Right forelimb (tissue), 1 donor: ENCODE measurements at regions not wholly inside any gene's neighbourhood (a gene's known extent, or its start where the extent isn't known, plus 50 kb on each side); places are given as distances from the start of the nearest gene placed in this dataset.
"Not testable (repeated sequence)": the region's sequence is repeated elsewhere in the genome, so short reads cannot be mapped to it uniquely, and the experiment has no call there.

Source experiments
- DNase-seq: peaks from one replicate; pipeline ENCODE4 v3.0.0-alpha.2; 2018

DNA sequence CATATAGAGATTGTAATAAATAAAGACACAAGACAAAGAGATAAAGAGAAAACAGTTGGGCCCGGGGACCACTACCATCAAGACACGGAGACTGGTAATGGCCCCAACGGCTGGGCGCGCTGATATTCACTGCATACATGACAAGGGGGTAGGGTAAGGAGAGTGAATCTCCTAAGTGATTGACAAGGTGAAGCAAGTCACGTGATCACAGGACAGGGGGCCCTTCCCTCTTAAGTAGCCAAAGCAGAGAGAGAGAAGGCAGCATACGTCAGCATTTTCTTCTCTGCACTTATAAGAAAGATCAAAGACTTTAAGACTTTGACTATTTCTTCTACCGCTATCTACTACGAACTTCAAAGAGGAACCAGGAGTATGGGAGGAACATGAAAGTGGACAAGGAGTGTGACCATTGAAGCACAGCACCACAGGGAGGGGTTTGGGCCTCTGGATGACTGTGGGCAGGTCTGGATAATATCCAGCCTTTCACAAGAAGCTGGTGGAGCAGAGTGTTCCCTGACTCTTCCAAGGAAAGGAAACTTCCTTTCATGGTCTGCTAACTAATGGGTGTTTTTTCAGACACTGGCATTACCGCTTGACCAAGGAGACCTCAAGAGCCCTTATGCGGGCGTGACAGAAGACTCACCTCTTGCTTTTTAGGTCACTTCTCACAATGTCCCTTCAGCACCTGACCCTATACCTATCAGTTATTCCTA is 75.6 kb downstream of the MRPL39 start:
- not testable (repeated sequence) for DNase-seq

DNA sequence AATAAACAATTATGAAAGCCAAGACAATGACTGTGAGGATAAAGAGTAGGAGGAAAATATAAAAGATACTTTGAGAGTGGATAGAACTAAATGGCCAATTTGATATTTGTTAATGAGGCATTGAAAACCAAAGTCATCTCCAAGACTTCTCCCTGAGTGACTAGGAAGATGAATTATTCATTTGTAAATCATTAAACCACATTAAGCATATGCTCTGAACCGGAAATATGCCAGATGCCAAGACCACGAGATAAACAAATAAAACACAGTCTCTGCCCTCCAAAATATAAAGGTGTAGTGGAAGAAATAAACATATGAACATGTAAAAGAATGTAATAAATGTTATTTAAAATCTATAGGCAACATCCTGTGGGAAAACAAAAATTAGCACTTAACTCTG is 78.8 kb downstream of the MRPL39 start:
- no peak for DNase-seq

DNA sequence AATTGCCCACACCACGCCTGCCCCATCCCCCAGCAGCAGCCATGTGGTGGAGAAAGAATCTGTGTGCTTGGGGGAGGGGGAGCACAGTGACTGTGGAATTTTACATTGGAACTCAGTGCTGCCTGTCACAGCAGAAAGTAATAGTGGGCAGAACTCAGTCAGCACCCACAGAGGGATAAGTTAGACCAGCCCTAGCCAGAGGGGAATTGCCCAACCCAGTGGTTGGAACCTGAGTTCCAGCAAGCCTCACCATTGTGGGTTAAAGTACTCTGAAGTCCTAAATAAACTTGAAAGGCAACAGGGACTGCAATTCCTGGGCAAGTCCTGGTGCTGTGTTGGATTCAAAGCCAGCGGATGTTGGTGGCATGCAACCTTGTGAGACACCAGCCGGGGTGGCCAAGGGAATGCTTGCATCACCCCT is 88.8 kb downstream of the MRPL39 start:
- no peak for DNase-seq

DNA sequence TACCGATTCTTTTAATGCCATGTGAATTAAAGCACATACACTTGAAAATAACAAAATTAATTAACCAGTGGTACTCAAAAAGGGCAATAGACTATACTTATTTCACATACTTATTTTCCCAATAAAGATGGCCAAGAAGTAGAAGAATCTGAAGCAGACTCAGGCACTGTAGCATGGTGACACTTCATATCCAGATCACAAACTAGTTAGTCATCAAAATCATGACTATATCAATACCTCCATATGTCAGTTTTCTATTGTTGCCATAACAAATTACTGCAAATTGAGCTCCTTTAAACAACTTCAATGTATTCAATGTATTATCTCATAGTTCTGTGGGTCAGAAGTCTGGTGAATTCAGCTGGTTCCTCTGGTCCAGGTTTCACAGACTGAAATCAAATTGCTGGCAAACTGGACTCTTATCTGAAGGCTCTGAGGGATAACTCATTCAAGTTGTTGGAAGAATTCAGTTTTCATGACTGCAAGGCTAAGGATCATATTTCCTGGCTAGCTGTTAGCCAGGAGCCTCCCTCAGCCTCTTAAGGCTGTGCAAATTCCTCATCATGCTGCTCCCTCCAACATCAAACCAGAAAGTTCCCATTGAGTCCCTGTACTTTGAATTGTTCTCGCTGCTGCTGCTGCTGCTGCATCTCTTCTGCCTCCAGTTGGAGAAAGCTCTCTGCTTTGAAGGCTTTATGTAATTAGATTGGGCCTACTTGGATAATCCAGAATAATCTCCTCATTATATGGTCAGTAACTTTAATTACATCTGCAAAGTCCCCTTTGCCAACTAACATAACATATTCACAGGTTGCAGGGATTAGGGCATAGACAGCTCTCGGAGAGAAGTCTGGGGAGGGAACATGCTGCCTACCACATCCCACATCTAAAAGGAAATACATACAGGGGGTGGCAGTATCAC is 91.5 kb downstream of the MRPL39 start:
- DNase-seq: no peak

DNA sequence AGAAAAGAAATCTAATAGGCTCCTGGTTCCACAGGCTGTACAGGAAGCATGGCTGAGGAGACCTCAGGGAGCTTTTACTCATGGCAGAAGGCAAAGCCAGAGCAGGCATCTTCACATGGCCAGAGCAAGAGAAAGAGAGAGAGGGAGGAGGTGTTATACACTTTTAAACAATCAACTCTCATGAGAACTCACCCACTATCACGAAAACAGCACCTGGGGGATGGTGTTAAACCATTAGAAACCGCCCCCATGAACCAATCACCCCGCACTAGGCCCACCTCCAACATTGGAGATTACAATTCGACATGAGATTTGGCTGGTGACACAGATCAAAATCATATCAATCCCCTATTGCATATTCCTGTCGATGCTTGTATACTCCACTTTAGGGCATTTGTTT is 93.5 kb downstream of the MRPL39 start:
- no peak for DNase-seq

DNA sequence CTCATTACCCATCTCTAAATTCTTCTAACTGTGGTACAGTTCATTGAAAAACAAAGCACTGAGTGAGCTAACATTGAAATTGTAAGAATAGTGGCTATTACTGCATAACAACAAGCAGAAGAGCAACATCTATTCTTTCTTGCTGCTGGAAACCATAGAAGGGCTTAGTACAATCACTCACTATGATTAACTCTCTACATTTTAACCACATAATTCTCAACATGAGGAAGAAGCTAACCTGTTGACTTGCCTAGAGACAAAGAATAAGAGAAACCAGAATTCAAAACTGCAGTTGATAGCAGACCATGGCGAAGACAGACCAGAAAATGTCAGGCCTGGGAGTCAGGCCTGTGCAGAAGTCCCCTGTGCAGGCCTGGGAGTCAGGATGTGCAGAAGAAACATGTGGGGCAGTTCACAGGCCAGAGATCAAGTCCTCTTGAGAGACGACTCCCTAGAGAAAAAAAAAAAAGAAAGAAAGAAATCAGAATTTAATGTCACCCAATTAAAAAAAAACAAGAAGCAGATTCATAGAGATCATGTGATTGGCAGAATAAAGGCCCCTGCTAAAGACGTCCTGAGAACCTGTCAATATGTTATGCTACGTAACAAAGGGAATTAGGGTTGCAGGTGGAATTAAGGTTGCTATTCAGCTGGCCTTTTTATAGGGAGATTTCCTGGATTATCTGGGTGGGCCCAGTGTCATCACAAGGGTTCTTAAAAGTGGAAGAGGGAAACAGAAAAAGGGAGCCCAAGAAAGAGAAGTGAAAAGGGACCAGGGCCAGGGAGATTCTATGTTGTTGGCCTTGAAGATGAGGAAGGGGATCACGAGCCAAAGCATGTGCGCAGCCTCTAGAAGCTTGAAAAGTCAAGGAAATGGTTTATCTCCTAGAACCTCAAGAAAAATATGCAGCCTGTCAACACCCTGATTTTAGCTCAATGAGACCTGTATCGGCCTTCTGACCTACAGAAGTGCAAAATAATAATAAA is 94.9 kb downstream of the MRPL39 start:
- DNase-seq: no peak

DNA sequence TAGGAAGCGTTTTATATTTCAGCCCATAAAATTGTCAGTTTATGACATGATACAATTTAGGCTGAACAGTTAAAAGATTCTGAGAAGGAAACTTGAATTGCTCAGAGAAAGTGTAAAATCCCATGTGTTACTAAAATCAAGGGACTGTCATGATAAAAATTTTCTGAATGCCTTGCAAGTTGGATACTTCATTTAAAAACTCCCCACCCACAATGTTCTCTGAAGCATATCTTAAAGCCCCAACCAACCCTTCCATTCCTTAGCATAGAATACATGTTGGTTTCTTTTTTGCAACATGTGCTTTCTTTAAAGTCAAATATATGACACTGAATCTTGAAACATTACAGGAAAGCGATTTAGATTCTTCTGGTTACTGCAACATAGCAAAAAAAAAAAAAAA is 97.4 kb downstream of the MRPL39 start:
- DNase-seq: no peak

DNA sequence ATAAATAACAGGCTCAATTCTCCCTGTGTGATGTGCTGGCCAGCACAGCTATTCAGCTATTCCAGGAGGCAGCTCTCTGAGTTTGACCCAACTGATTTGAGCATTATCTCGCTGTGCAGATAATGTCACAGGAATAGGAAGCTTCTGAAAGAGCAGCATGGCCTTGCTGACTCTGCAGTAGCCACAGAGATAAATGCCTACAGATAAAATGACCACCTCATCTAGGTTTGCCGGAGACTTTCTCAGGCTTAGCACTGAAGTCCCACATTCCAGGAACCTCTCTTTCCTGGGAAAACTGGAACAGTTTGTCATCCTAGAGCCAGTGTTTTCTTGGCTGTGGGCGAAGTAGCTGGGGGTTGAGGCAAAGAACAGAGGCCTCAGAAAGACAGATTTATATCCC is 98.9 kb downstream of the MRPL39 start:
- no peak for DNase-seq

DNA sequence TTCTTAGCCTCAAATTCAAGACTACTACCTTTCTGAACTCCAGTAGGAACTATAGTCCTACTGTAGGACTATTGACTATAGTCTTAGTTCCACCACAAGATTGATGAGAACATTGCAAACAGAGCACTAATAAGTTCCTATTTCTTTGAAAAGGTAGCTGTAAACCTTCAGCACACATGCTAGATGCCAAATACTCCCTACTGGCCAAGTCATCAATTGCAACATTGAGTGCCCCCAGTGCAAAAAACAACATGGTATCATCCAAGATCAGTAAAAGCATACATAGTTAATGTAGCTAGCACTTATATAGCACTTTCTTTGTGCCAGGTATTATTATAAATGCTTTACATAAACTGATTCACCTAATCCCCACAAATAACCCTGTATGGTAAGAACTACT is 99.8 kb downstream of the MRPL39 start:
- no peak for DNase-seq

DNA sequence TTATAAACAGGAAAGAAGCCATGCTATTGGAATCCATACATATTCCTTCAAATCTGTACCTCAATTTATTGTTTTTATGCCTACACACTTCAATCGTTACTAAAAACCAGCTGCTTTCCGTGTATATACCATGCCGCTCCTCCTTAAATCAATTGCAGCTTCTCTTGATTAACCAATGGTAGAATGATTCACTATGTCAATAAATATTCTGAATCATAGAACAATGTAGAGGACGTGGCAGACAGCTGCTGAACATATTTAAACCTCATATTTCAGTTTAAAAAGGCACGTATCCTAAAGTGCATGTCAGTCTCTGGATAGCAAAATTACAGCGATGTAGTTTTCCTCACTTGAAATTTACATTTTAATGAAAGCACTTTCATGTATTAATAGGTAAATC is 100.4 kb downstream of the MRPL39 start:
- no peak for DNase-seq

DNA sequence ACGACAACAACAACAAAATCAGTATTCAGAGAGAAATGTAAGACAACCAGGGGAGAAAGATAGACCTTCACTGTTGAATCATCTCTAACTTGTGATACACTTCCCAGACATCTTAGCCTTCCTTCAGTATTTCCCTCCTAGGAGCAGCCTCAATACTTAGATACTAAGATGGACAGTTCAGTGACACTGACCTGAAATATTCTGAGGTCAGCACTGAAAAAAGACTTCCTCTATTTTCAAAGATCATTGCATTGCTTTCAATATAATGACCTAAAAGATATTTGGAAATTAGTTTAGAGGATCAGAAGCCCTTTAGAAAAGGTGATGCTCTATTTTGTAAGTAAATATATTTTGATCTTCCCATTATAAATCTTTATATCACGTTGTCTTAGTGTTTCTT is 101.0 kb downstream of the MRPL39 start:
- no peak for DNase-seq

DNA sequence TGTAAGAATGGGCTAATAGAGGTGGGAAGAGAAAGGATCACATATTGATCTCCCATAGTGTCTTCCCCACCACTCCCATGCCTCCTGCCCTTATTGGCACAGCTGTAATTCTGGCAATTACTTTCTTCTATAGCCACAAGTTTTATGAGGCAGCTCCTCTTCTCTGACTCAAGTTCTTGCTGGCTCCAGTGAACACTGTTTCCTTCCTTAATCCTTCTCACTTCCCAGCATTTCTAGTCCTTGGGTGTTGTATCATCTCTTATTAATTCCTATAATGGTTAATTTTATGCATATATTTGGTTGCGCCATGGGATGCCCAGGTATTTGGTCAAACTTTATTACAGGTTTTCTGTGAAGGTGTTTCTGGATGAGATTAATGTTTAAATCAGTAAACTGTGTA is 103.3 kb downstream of the MRPL39 start:
- no peak for DNase-seq

DNA sequence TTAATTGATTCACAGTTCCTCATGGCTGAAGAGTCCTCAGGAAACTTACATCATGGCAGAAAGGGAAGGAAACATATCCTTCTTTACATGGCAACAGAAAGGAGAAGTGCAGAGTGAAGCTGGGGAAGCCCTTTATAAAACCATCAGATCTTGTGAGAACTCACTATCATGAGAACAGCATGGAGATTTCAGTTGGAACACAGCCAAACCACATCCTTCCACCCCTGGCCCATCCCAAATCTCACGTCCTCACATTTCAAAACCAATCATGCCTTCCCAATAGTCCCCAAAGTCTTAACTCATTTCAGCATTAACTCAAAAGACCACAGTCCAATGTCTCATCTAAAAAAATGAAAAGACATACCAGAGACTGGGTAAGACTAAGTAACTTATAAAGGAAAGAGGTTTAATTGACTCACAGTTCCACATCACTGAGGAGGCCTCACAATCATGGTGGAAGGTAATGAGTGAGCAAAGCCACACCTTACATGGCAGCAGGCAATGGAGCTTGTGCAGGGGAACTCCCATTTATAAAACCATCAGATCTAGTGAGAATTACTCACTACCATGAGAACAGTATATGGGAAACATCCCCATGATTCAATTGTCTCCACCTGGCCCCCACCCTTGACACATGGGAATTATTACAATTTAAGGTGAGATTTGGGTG is 105.2 kb downstream of the MRPL39 start:
- no peak for DNase-seq

DNA sequence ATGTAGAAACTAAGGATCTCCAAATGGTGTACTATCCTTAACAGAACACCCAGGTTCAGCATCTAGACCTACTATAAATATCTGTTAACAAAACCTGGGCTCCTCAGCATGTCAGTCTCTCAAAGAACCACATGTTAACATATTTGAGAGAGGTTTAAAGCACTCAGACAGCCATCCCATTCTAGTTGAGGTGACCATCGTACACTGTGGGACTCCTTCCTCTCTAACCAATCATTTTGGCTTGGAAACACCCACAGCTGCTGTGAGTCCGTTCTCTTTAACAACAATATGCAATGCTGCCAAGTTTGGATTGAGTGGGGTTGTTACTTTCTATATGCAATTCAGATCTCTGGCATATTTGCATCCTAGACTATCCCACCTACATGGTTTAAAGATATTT is 105.8 kb downstream of the MRPL39 start:
- no peak for DNase-seq

DNA sequence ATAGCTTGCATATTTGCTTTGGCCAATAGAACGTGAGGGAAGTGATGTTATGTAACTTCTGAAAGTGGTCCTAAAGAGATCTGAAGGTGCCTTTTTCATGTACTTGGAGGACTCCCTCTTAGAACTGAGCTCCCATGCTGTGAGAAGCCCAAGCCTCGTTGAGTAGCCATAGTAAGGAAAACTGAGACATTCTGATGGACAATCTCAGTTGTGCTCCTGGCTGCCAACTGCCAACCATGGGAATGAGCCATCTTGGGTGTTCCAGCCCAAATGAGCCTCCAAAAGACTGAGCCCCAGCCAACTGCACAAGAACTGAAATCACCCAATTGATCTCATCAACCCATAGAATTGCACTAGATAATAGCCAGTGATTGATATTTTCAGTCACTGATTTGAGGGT is 106.7 kb downstream of the MRPL39 start:
- DNase-seq: no peak

DNA sequence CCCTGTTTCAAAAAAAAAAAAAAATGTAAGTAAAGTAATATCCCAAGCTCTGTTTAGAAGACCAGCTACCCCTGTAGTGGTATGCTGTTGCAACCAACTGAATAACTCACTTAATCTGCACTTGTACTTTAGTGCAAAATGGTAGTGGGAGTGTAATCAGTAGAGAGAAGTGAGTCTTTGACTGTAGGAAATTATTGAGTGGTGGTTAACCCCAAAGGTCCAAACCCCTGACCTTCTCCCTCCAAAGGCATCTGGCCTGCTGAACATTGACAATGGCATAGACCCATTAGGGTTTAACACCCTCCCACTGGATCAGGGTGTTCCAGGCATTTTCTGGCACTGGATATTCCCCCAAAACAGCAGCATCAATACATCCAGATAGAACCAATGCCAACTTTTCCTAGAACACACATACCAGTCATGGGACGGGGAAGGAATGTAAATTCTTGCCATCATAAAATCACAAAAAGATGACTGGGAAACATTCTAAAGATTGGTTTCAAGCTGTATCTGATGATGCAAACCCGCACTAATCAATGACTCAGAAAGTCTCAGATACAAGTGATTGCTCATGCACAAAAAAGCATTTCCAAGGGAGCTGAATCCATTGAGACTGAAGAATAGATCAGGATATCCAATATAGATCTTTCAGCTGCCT is 110.3 kb downstream of the MRPL39 start:
- no peak for DNase-seq

DNA sequence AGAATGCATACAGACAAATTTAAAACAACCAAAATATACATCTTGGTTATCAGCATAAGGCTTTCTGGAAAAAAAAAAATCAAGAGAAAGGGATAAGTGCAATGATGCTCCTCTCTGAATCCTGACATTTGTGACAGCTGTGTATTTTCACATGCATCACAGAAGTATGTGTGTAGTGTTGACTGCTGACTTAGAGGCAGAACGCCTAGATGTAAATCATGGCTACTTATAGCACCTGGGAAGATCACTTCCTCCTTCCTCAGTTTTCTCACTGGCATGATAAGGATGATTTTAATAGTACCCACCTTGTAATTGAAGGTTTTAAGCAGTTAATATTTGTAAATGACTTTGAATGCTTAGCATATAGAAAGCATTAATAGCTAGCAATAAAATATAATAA is 112.5 kb downstream of the MRPL39 start:
- no peak for DNase-seq

DNA sequence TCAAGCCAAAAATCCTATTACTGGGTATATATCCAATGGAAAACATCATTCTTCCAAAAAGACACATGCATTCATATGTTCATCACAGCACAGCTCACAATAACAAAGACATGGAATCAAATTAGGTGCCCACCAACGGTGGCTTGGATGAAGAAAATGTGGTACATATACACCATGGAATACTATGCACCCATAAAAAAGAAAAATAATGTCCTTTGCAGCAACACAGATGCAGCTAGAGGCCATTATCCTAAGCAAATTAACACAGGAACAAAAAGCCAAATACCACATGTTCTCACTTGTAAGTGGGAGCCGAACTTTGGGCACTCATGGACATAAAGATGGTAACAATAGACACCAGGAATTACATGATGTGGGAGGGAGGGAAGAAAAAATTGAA is 113.6 kb downstream of the MRPL39 start:
- no peak for DNase-seq

DNA sequence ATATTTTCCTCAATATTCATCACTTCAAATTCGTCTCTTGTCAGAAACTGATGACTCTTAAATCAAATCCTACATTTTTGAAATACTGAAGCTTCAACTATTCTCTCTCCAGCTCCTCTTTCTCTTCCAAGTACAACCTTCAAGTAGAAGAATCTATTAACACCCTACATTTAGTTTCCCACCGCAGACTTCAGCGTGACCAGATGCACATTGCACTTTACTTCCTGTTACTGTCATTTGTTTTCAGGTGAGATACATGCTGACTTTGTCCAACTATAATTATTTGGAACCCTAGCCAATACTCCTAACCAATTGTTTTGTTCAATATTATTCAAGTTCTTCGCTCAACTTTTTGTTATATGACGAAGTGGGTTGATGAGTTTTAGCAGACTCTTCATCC is 116.0 kb downstream of the MRPL39 start:
- no peak for DNase-seq

DNA sequence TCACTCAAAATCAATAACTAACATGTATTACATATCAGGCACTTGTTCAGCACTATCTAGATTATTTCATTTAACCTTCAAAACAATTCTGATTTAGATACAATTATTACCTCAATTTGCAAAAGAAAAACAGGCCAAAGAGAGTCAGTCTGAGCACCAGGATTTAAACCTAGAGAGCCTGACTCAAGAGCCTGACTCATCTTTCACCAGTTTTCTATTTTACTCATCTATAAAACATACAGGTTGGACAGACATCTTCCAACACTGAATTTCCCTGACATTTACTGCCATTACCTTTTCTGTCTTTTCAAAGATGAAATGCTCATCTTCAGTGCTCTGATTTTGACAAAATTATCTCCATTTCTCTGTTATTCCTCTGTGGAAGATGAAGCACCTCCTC is 116.5 kb downstream of the MRPL39 start:
- no peak for DNase-seq

DNA sequence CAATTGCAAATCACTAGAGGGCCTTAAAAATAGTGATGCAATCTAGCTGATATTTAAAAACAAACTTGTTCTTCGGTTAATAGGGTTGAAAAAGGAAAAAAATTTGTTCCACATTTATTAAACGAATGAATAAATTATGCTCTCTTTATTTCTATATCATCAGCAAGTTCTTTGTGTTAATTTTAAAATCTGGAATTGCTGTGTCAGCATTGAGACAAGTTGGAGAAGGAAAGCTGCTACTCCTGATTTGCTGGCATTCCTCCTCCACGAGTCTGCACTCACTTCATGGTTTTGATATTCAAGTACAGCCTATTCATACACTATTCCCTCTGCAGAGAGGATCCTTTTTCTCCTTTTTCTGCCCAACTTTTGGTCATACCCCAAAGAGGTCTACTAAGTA is 117.6 kb downstream of the MRPL39 start:
- no peak for DNase-seq

DNA sequence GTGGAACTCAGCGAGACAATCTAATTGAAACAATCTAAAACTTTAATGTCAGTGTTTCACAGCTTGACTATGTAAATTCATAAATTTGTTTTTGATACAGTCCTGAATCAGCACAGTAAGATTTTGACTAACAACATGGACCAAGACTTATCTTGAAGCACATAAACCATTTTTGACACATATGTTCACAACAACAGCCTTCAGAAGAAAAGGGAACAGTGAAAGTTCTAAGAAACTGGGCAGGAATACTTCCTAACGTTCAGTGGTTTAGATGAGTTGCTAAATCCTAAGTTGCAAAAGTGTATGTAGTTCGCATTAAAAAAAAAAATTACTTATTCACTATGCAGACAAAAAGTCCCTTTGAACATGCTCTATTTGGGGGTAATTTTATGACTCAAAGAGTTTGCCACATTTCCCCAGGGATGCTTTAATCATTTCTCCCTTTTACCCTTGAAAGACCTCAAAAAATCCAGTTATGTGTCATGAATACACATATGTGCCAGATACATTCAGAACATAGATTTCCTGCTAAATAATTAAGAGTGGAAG is 120.2 kb downstream of the MRPL39 start:
- no peak for DNase-seq
